NCI-H526 (cell line): ENCODE measurements at regions not wholly inside any gene's neighbourhood (a gene's known extent, or its start where the extent isn't known, plus 50 kb on each side); places are given as distances from the start of the nearest gene placed in this dataset.
"Not testable (repeated sequence)": the region's sequence is repeated elsewhere in the genome, so short reads cannot be mapped to it uniquely, and the experiment has no call there.

Experiments used
- DNase-seq, 2 experiments: peaks; one replicate each; lab custom pipeline; 2025; lab: John Stamatoyannopoulos, UW

DNA sequence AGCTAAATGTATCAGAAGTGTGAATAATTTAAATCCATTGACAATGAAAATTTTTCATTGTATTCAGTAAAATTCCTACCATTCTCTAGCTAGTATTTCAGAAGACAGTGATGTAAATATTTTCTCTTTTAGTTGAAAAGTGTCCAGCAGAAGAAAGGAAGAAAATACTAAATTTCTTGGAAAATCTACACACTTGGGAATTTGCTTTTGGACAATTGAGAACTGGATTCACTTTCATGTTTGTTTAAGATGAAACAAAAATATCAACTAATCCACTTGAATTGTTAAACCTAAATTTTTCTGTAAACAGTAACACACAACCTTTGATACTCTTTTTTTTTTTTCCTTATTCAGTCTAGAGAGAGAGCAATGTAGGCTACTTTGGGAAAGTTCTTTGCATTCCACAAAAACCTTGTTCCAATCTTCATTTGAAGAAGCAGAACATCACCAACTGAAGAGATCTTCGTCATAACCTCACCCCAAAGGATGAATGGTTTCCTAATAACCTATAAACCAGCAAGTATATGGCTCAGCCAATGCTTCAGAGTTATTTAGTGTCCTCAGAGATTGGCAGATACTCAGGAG, 155.1 kb upstream of the GORAB start:
- no peak for DNase-seq

- DNase-seq = no peak
These were observed 154.5 kb upstream of the GORAB start for GRCh38 chr1:170377440-170377839.

- no peak for DNase-seq
These were observed 153.9 kb upstream of the GORAB start for GRCh38 chr1:170377896-170378634.

GRCh38 chr1:170385750-170386149, 146.2 kb upstream of the GORAB start:
- DNase-seq = no peak

GRCh38 chr1:170388489-170388888, 143.5 kb upstream of the GORAB start:
- no peak for DNase-seq

- no peak for DNase-seq
These were observed 136.8 kb upstream of the GORAB start for GRCh38 chr1:170395149-170395548.

DNA sequence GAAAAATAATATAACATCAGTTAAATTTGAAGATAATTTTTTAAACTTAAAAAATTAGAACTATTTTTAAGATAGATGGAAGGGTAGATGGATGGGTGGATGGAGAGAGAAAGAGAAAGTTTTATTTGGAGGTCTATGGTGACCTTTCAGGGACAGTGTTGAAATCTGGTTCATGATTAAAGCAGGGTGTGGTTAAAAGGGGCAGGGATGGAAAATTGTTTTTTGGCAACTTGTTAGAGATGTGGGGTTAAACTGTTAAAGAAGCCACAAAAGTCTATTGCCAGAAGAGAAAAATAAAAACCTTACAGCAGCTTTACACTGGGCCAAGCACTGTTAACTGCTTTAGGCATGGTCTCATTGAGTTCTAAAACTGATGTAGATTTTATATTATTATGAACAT, 134.9 kb upstream of the GORAB start:
- no peak for DNase-seq

- no peak for DNase-seq
These were observed 129.3 kb upstream of the GORAB start for GRCh38 chr1:170402476-170403311.

DNA sequence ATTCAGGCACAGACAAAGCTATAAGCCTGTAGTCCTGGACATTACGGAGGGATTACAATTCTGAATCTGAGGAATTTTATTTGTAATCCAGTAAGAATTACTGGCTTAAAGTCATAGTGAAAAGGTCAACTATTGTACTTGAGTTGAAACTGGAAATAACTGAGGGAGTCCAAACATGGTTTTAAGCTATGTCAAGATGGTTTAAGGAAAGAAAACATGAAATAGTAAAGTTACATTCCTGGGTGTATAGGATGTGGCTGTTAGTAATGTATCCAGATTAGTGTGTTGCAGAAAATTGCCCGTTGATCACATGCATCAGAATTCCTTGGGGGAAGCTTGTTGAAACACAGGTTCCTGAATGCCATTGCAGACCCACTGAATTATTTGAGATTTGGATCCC, 124.8 kb upstream of the GORAB start:
- DNase-seq = no peak

- no peak for DNase-seq
These were observed 124.4 kb upstream of the GORAB start for GRCh38 chr1:170407581-170407980.

GRCh38 chr1:170410401-170411166, 121.4 kb upstream of the GORAB start:
- DNase-seq = no peak

GRCh38 chr1:170414989-170415709, 116.8 kb upstream of the GORAB start:
- no peak for DNase-seq

DNA sequence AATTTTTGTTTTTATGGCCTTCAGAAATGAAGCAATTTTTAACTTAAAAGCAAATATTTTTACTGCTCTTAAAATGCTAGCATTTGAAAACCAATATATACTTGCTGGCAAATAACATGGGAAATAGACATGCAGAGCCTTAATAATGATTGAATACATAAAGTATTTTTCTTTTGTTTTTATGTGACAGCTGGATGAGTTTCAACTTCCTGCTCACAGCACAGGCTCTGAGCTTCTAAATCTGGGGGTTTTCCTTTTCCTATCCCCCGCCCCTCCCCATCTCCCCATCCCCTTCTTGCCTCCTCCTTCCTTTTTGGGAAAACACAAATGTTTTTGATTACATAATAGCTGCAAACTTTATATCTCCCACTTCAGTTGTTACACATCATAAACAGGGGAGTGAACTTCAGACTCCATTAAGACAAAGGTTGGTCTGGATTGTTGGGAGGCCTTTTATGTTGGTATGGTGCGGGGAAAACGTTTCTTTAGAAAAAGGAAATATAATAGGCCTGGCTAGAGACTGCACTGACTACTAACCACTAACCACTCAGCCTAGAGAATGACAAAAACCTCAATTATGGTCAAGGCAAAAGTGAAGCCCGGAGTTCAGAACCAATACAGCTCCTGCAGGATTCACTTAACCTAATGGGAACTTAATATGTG, 116.1 kb upstream of the GORAB start:
- DNase-seq = no peak

GRCh38 chr1:170424346-170424745, 107.6 kb upstream of the GORAB start:
- no peak for DNase-seq

GRCh38 chr1:170426596-170426995, 105.4 kb upstream of the GORAB start:
- no peak for DNase-seq

DNA sequence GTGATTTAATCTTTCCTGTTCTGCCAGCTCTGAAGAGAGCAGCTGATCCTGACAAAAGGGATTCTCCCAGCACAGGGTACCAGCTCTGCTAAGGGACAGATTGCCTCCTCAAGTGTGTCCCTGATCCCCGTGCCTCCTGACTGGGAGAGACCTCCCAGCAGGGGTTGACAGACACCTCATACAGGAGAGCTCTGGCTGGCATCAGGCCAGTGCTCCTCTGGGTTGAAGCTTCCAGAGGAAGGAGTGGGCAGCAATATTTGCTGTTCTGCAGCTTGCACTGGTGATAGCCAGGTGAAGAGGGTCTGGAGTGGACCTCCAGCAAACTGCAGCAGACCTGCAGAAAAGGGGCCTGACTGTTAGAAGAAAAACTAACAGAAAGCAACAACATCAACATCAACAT, 105.0 kb upstream of the GORAB start:
- not testable (repeated sequence) for DNase-seq

- no peak for DNase-seq
These were observed 95.0 kb upstream of the GORAB start for GRCh38 chr1:170436928-170437327.

DNA sequence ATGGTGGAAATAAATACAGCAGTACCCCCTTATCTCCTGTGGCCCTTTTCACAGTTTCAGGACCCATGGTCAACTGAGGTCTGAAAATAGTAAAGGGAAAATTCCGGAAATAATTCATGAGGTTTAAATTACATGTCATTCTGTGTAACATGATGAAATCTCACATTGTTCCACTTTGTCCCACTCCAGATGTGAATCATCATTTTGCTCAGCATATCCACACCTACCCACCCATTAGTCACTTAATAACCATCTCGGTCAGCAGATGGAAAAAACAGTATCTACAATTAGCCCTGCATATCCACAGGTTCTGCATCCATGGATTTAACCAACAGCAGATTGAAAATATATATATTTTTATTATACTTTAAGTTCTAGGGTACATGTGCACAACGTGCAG, 86.9 kb upstream of the GORAB start:
- DNase-seq = no peak

DNA sequence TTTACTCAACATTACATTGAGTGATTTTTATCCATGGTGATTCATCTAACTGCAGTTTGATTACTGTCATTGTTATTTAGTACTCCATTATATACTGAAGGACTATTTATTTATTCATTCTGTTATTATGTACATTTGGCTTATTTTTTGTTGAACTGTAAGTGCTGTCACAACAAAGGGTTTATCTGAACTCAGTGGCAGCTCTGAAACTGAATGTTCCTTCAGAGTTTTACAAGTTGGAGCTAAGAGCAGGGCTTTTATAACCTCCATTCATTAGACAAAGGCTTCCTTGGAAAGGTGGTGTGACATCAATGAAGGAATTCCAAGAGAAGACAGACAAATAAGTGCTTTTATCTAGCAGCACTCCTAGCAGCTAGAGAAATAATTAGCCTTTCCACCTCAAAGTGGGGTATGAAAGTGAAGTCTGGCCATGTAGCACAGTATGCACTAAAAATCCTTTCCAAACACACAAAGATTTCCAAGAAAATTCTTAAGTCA, 83.3 kb upstream of the GORAB start:
- no peak for DNase-seq

GRCh38 chr1:170457325-170458050, 74.5 kb upstream of the GORAB start:
- peak; percentile 9 to 64 for DNase-seq
